ENCODE measurements at regions not wholly inside any gene's neighbourhood (a gene's known extent, or its start where the extent isn't known, plus 50 kb on each side); places are given as distances from the start of the nearest gene placed in this dataset.
"Not testable (repeated sequence)": the region's sequence is repeated elsewhere in the genome, so short reads cannot be mapped to it uniquely, and the experiment has no call there.

DNA sequence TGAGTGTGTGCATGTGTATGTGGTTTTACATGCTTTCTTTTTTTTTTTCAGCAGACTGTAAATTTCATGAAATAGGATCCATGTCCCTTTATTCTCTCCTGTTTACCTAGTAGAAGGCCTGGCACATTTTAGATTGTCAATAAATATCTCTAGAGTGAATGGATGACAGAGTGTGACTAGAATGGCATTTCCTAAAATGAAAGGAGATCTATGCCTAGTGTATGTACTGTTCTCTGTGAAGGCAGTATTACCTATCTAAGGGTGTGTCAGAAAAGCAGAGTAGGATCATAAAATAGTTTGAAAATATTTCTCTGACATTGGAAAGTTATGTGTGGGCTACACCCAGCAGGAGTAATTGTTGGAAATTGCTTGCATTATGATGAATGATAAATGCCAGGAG, 1876.0 kb upstream of the C9orf72 start:
- H3K4me1 ChIP-seq (ENCODE audit: low read length), result peaks cover 7% of the 10 kb centered on the region; the same call in 1 of the 2 replicates
- H3K4me3 ChIP-seq (ENCODE audit: low read length), result no peak overlapping the region
- TF ChIP-seq, protein P1, sequence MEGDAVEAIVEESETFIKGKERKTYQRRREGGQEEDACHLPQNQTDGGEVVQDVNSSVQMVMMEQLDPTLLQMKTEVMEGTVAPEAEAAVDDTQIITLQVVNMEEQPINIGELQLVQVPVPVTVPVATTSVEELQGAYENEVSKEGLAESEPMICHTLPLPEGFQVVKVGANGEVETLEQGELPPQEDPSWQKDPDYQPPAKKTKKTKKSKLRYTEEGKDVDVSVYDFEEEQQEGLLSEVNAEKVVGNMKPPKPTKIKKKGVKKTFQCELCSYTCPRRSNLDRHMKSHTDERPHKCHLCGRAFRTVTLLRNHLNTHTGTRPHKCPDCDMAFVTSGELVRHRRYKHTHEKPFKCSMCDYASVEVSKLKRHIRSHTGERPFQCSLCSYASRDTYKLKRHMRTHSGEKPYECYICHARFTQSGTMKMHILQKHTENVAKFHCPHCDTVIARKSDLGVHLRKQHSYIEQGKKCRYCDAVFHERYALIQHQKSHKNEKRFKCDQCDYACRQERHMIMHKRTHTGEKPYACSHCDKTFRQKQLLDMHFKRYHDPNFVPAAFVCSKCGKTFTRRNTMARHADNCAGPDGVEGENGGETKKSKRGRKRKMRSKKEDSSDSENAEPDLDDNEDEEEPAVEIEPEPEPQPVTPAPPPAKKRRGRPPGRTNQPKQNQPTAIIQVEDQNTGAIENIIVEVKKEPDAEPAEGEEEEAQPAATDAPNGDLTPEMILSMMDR (IDR thresholded peaks at IDR 0.05; ENCODE audit: low read depth, low read length), result no peak
- TF ChIP-seq EZH2phosphoT487 (IDR thresholded peaks at IDR 0.05; ENCODE audit: low read depth), result no peak
- H3K27me3 ChIP-seq (ENCODE audit: low read depth, low read length), result no peaks in the 10 kb centered on the region
- H3K9ac ChIP-seq (ENCODE audit: low read length), result no peak overlapping the region
- no peaks in the 10 kb centered on the region for H3K79me2 ChIP-seq (ENCODE audit: low read length)
- H3K27ac ChIP-seq (ENCODE audit: low read length), result no peak overlapping the region
- H3K36me3 ChIP-seq (replicated peaks; ENCODE audit: low read depth, low read length), result no peaks in the 10 kb centered on the region
- H2AFZ ChIP-seq (ENCODE audit: low read depth, low read length), result no peak overlapping the region
- H3K9me3 ChIP-seq (ENCODE audit: insufficient read depth, low read length), result no peaks in the 10 kb centered on the region
- H4K20me1 ChIP-seq (ENCODE audit: insufficient read depth, low read length), result no peaks in the 10 kb centered on the region
- H3K4me2 ChIP-seq (ENCODE audit: low read length), result no peak overlapping the region

DNA sequence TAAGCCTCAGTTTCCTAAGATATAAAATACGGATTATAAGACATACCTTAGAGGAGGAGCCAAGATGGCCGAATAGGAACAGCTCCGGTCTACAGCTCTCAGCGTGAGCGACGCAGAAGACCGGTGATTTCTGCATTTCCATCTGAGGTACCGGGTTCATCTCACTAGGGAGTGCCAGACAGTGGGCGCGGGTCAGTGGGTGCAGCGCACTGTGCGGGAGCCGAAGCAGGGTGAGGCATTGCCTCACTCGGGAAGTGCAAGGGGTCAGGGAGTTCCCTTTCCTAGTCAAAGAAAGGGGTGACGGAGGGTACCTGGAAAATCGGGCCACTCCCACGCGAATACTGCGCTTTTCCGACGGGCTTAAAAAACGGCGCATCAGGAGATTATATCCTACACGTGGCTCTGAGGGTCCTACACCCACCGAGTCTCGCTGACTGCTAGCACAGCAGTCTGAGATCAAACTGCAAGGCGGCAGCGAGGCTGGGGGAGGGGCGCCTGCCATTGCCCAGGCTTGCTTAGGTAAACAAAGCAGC, 1877.1 kb upstream of the C9orf72 start:
- not testable (repeated sequence) for H3K4me2 ChIP-seq (ENCODE audit: low read length); H3K27me3 ChIP-seq (ENCODE audit: low read depth, low read length); H3K27ac ChIP-seq (ENCODE audit: low read length); H4K20me1 ChIP-seq (ENCODE audit: insufficient read depth, low read length); H3K4me1 ChIP-seq (ENCODE audit: low read length); H3K4me3 ChIP-seq (ENCODE audit: low read length); H2AFZ ChIP-seq (ENCODE audit: low read depth, low read length); H3K79me2 ChIP-seq (ENCODE audit: low read length); H3K9ac ChIP-seq (ENCODE audit: low read length); H3K36me3 ChIP-seq (replicated peaks; ENCODE audit: low read depth, low read length); H3K9me3 ChIP-seq (ENCODE audit: insufficient read depth, low read length)

DNA sequence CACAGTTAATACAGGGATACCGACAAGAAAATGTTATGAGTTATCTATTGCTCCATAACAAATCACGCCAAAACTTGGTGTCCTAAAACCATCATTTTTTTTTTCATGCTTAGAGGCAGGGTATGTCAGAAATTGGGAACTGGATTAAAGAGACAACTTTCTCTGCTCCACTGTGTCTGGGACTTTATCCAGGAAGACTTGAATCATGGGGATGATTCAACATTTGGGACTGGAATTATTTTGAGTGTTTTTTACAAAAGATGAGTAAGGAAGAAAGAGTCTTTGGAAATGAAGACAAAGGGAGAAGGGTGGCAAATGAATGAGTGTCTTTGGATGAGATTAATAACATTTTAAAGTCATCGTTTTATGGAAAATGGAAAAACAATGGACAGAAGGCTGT, 1883.7 kb upstream of the C9orf72 start:
- H3K4me1 ChIP-seq (ENCODE audit: low read length), result no peaks in the 10 kb centered on the region
- H4K20me1 ChIP-seq (ENCODE audit: insufficient read depth, low read length), result no peaks in the 10 kb centered on the region
- no peak overlapping the region for H3K27ac ChIP-seq (ENCODE audit: low read length)
- TF ChIP-seq, protein P1 (IDR thresholded peaks at IDR 0.05; ENCODE audit: low read depth, low read length), result no peak
- no peak overlapping the region for H3K4me3 ChIP-seq (ENCODE audit: low read length)
- H3K4me2 ChIP-seq (ENCODE audit: low read length), result no peak overlapping the region
- H3K27me3 ChIP-seq (ENCODE audit: low read depth, low read length), result no peaks in the 10 kb centered on the region
- H2AFZ ChIP-seq (ENCODE audit: low read depth, low read length), result no peak overlapping the region
- no peaks in the 10 kb centered on the region for H3K9me3 ChIP-seq (ENCODE audit: insufficient read depth, low read length)
- no peaks in the 10 kb centered on the region for H3K79me2 ChIP-seq (ENCODE audit: low read length)
- no peaks in the 10 kb centered on the region for H3K36me3 ChIP-seq (replicated peaks; ENCODE audit: low read depth, low read length)
- H3K9ac ChIP-seq (ENCODE audit: low read length), result no peak overlapping the region

DNA sequence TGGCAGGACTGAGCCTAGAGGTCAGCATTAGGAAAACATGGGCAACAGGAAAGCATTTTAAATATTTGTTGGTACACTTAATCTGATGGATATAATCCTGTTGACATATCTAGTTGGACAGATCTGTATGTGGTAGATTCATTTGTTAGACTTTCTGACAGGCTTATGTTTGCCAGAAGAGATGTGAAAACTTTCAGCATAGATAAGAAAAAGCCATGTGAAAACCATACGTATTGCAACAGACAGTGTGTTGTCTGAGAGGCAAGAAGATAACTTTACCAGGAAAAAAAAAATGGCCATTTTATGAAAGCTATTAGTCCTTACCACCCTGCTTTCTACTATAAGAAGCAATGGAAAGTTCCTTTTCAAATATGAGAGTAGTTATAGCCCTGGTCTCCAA, 1902.2 kb upstream of the C9orf72 start:
- no peaks in the 10 kb centered on the region for H3K36me3 ChIP-seq (replicated peaks; ENCODE audit: low read depth, low read length)
- no peak overlapping the region for H3K4me3 ChIP-seq (ENCODE audit: low read length)
- no peaks in the 10 kb centered on the region for H3K79me2 ChIP-seq (ENCODE audit: low read length)
- no peaks in the 10 kb centered on the region for H4K20me1 ChIP-seq (ENCODE audit: insufficient read depth, low read length)
- no peak overlapping the region for H3K9ac ChIP-seq (ENCODE audit: low read length)
- TF ChIP-seq, protein P1 (IDR thresholded peaks at IDR 0.05; ENCODE audit: low read depth, low read length), result no peak
- no peak for TF ChIP-seq EZH2phosphoT487 (IDR thresholded peaks at IDR 0.05; ENCODE audit: low read depth)
- no peaks in the 10 kb centered on the region for H3K4me1 ChIP-seq (ENCODE audit: low read length)
- H3K9me3 ChIP-seq (ENCODE audit: insufficient read depth, low read length), result no peaks in the 10 kb centered on the region
- no peak overlapping the region for H3K4me2 ChIP-seq (ENCODE audit: low read length)
- H3K27ac ChIP-seq (ENCODE audit: low read length), result no peak overlapping the region
- no peak overlapping the region for H2AFZ ChIP-seq (ENCODE audit: low read depth, low read length)
- H3K27me3 ChIP-seq (ENCODE audit: low read depth, low read length), result no peaks in the 10 kb centered on the region

DNA sequence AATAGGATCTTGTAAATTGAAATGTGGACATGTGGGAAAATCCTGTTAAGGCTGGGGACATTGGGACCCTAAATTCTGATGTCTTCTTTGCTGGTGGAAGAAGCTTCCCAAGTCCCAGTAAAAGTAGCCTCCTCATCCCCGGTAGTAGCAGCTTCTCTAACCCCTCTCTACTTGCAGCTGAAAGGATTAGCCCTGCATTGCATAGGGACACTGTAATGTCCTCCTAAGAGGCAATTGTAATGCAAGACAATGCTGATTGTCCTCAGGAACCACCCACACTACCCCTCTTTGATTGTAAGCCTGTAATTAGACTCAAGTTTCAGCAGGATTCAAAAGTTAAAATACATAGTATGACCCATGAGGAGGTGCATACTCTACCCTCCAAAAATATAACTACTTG, 1938.4 kb upstream of the C9orf72 start:
- H3K79me2 ChIP-seq (ENCODE audit: low read length), result no peaks in the 10 kb centered on the region
- H2AFZ ChIP-seq (ENCODE audit: low read depth, low read length), result no peak overlapping the region
- no peaks in the 10 kb centered on the region for H3K9me3 ChIP-seq (ENCODE audit: insufficient read depth, low read length)
- H3K27ac ChIP-seq (ENCODE audit: low read length), result no peak overlapping the region
- no peaks in the 10 kb centered on the region for H3K36me3 ChIP-seq (replicated peaks; ENCODE audit: low read depth, low read length)
- TF ChIP-seq, protein P1 (IDR thresholded peaks at IDR 0.05; ENCODE audit: low read depth, low read length), result no peak
- no peak for TF ChIP-seq EZH2phosphoT487 (IDR thresholded peaks at IDR 0.05; ENCODE audit: low read depth)
- H3K27me3 ChIP-seq (ENCODE audit: low read depth, low read length), result no peaks in the 10 kb centered on the region
- H3K4me1 ChIP-seq (ENCODE audit: low read length), result no peaks in the 10 kb centered on the region
- no peaks in the 10 kb centered on the region for H4K20me1 ChIP-seq (ENCODE audit: insufficient read depth, low read length)
- H3K9ac ChIP-seq (ENCODE audit: low read length), result no peak overlapping the region
- H3K4me2 ChIP-seq (ENCODE audit: low read length), result no peak overlapping the region
- no peak overlapping the region for H3K4me3 ChIP-seq (ENCODE audit: low read length)
